Osteoblast (primary cell): ENCODE measurements at regions not wholly inside any gene's neighbourhood (a gene's known extent, or its start where the extent isn't known, plus 50 kb on each side); places are given as distances from the start of the nearest gene placed in this dataset.

Experiments
- DNase-seq: peaks from one replicate; pipeline ENCODE4 v3.0.0; 2011; ENCODE audit warnings: low spot score, mixed read lengths; ENCODE audit not compliant: insufficient read length; ENCODE audit errors: missing footprints
- H2AFZ ChIP-seq: 2 replicates; pipeline ENCODE4 v1.6.0; 2011; ENCODE audit warnings: mild to moderate bottlenecking, low read length
- H3K27ac ChIP-seq: 2 replicates; pipeline ENCODE4 v1.5.1; 2011; ENCODE audit warnings: mild to moderate bottlenecking, low read depth, low read length, moderate library complexity
- H3K27me3 ChIP-seq: 2 replicates; pipeline ENCODE4 v1.6.0; 2012; ENCODE audit warnings: mild to moderate bottlenecking, control low read depth, inconsistent platforms, low read length, moderate library complexity; ENCODE audit not compliant: insufficient read depth
- H3K36me3 ChIP-seq: 2 replicates; pipeline ENCODE4 v1.5.1; 2011; ENCODE audit warnings: mild to moderate bottlenecking, low read length, control low read depth, moderate library complexity; ENCODE audit not compliant: insufficient read depth
- H3K4me1 ChIP-seq: 2 replicates; pipeline ENCODE4 v1.5.1; 2011; ENCODE audit warnings: mild to moderate bottlenecking, low read length, control low read depth, moderate library complexity; ENCODE audit not compliant: insufficient read depth
- H3K4me2 ChIP-seq: 2 replicates; pipeline ENCODE4 v1.6.0; 2011; ENCODE audit warnings: mild to moderate bottlenecking, low read length; ENCODE audit not compliant: insufficient read depth
- H3K4me3 ChIP-seq: fragments of 200-600 bp; sonication (generic); 3 replicates; pipeline ENCODE4 v1.5.1; 2012; ENCODE audit warnings: mild to moderate bottlenecking, low read length, inconsistent platforms; ENCODE audit not compliant: insufficient read depth
- H3K79me2 ChIP-seq: 2 replicates; pipeline ENCODE4 v1.6.0; 2012; ENCODE audit warnings: mild to moderate bottlenecking, low read length, control low read depth, inconsistent platforms; ENCODE audit not compliant: insufficient read depth
- H3K9me3 ChIP-seq: 2 replicates; pipeline ENCODE4 v1.5.1; 2011; ENCODE audit warnings: low read depth, low read length, control low read depth
- H4K20me1 ChIP-seq: 2 replicates; pipeline ENCODE4 v1.6.0; 2012; ENCODE audit warnings: mild to moderate bottlenecking, low read length, control low read depth; ENCODE audit not compliant: insufficient read depth
- TF ChIP-seq, protein P1 (sequence below): IDR thresholded peaks from 2 replicates; pipeline ENCODE4 v1.5.1; 2011; ENCODE audit warnings: mild to moderate bottlenecking, low read depth, low read length, moderate library complexity; ENCODE audit errors: extremely low read depth

DNA sequence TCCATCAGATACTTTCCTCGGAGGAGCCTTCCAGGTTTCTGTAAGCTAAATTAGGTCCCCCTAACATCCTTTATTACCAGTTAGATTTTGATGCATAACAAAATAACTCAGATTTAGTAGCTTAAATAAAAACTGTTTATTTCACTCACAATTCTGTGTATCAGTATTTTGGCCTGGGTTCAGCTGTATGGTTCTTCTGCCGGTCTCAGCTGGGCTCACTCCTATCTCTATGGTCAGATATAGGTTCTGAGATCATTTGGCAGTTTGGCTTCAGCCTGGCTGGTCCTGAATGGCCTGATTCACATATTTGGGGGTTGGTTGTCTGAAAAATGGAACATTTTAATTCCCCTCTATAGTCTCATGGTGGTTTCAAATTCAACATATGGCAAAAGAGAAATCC is 1125.3 kb downstream of the TBL1XR1 start:
- Histone ChIP-seq H3K36me3 (no peaks in the 10 kb centered on the region), H2AFZ (no peak overlapping the region), H3K27me3 (no peaks in the 10 kb centered on the region), H3K4me1 (no peaks in the 10 kb centered on the region), H3K79me2 (no peaks in the 10 kb centered on the region), H3K27ac (no peak overlapping the region), H4K20me1 (no peaks in the 10 kb centered on the region), H3K4me3 (no peak overlapping the region), H3K9me3 (no peaks in the 10 kb centered on the region), H3K4me2 (no peak overlapping the region)
- DNase-seq = no peak
- TF ChIP-seq, protein P1, sequence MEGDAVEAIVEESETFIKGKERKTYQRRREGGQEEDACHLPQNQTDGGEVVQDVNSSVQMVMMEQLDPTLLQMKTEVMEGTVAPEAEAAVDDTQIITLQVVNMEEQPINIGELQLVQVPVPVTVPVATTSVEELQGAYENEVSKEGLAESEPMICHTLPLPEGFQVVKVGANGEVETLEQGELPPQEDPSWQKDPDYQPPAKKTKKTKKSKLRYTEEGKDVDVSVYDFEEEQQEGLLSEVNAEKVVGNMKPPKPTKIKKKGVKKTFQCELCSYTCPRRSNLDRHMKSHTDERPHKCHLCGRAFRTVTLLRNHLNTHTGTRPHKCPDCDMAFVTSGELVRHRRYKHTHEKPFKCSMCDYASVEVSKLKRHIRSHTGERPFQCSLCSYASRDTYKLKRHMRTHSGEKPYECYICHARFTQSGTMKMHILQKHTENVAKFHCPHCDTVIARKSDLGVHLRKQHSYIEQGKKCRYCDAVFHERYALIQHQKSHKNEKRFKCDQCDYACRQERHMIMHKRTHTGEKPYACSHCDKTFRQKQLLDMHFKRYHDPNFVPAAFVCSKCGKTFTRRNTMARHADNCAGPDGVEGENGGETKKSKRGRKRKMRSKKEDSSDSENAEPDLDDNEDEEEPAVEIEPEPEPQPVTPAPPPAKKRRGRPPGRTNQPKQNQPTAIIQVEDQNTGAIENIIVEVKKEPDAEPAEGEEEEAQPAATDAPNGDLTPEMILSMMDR = no peak

DNA sequence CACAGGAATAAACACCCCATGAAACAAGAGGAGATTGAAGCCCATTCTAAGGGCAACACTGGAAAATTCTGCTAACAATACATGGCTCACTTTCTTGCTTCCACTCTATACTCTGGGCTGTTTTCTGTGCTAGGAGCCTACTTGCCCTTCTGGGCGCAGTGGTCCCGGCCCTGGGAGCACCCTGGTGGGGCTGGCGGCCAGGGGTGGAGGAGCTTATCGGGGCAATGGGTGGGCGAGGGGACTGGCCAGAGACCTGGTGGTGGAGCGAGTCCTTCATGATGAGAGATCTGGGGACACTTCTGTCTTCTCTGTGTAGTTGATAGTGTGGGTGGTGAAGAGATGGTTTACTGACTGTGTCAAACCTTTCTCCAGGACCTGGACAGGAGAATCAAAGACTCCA is 1128.5 kb downstream of the TBL1XR1 start:
- no peak overlapping the region for H3K27ac ChIP-seq
- H3K27me3 ChIP-seq = no peaks in the 10 kb centered on the region
- no peak for DNase-seq
- no peaks in the 10 kb centered on the region for H3K4me1 ChIP-seq
- H3K4me3 ChIP-seq = no peak overlapping the region
- H3K9me3 ChIP-seq = no peaks in the 10 kb centered on the region
- no peak overlapping the region for H3K4me2 ChIP-seq
- no peaks in the 10 kb centered on the region for H3K79me2 ChIP-seq
- H3K36me3 ChIP-seq = no peaks in the 10 kb centered on the region
- TF ChIP-seq, protein P1 = no peak
- no peaks in the 10 kb centered on the region for H4K20me1 ChIP-seq
- no peak overlapping the region for H2AFZ ChIP-seq

DNA sequence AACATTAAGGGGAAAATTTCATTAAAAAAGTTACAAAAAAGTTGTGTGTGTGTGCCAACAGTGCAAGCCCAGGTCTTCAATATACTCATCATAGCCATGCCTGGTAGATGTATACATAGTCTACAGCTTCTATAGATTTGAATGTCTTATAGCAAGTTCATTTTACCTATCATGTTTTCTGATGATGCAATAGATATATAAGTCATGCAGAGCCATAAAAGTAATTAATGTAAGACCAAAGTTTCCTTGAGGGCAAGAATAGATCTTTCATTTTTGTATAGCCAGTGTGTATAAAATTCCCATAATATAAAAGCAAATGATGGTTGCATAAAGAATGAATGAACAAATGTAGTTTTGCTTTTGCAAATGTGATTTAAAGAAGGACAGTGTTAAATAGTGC is 1138.4 kb downstream of the TBL1XR1 start:
- Histone ChIP-seq H3K27me3 (no peaks in the 10 kb centered on the region), H3K27ac (no peak overlapping the region), H3K4me2 (no peak overlapping the region), H2AFZ (no peak overlapping the region), H3K4me3 (no peak overlapping the region), H4K20me1 (no peaks in the 10 kb centered on the region), H3K4me1 (no peaks in the 10 kb centered on the region), H3K79me2 (no peaks in the 10 kb centered on the region), H3K9me3 (no peaks in the 10 kb centered on the region), H3K36me3 (no peaks in the 10 kb centered on the region)
- DNase-seq = peak; percentile 15
- TF ChIP-seq, protein P1 = no peak

DNA sequence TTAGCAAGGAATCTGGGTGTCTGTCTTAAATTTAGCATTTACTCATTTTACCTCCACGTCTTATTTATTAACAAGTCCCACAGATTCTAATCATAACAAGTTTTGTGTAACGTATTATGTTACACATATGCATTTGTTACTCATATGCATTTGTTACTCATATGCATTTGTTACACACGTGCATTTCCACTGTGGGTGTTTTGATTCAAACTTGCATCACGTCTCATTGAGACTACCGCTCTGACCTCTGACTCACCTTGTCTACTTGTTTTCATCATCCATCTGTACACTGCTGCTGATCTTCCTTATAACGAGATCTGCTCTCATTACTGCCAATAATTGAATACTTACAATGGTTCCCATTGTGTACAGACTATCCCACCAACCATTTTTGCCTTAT is 1141.4 kb downstream of the TBL1XR1 start:
- no peaks in the 10 kb centered on the region for H3K9me3 ChIP-seq
- H3K4me3 ChIP-seq = no peak overlapping the region
- no peaks in the 10 kb centered on the region for H3K27me3 ChIP-seq
- H3K4me1 ChIP-seq = no peaks in the 10 kb centered on the region
- no peak for DNase-seq
- no peak overlapping the region for H2AFZ ChIP-seq
- H3K4me2 ChIP-seq = no peak overlapping the region
- TF ChIP-seq, protein P1 = no peak
- H3K79me2 ChIP-seq = no peaks in the 10 kb centered on the region
- no peaks in the 10 kb centered on the region for H4K20me1 ChIP-seq
- no peak overlapping the region for H3K27ac ChIP-seq
- no peaks in the 10 kb centered on the region for H3K36me3 ChIP-seq
